ENCODE measurements at regions not wholly inside any gene's neighbourhood (a gene's known extent, or its start where the extent isn't known, plus 50 kb on each side); places are given as distances from the start of the nearest gene placed in this dataset.

DNA sequence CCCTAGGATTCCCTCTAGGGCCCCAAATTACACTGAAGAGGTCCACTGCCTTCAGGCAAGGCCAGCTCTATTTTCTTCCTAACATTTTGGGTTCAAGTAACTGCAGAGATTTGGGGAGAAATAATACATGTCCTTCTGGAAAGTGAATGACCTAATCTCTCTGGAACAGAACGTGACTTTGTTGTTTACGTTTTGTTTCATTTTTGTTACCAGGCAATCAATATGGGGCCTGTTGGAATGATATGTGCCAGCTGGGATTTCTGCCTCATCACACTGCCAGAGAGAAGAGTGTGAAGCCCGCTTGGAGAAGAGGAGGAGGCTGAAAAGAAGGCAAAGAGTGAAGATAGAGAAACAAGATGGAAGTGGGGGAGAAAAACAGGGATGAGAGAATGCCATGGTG lies 116.7 kb downstream of the FASLG start (continued):
- TF ChIP-seq CHD7 (IDR thresholded peaks at IDR 0.05; ENCODE audit: insufficient replicate concordance, low read length) = no peak
- no peak for TF ChIP-seq MAX (IDR thresholded peaks at IDR 0.05)
- TF ChIP-seq KDM4A (IDR thresholded peaks at IDR 0.05; ENCODE audit: low read depth, low read length, severe bottlenecking) = no peak
- no peak for TF ChIP-seq JUN (IDR thresholded peaks at IDR 0.05; ENCODE audit: low read depth, low read length)
- TF ChIP-seq KDM5A (IDR thresholded peaks at IDR 0.05; ENCODE audit: low read length) = no peak
- TF ChIP-seq SIN3A (conservative IDR thresholded peaks at IDR 0.05 in 1 of 2, IDR thresholded peaks at IDR 0.05 in 1 of 2; ENCODE audit: low read depth in 1 of 2, low read length in 2 of 2) = no peak
- no peak for TF ChIP-seq RAD21 (IDR thresholded peaks at IDR 0.05 in 1 of 2, conservative IDR thresholded peaks at IDR 0.05 in 1 of 2; ENCODE audit: low read depth in 2 of 2, low read length in 2 of 2)
- no peak for TF ChIP-seq POLR2A (IDR thresholded peaks at IDR 0.05; ENCODE audit: control extremely low read depth in 1 of 2, low read depth in 2 of 2, low read length in 2 of 2)

All from H1 (cell line).